Breast epithelium (tissue), 3 donors: ENCODE measurements at regions not wholly inside any gene's neighbourhood (a gene's known extent, or its start where the extent isn't known, plus 50 kb on each side); places are given as distances from the start of the nearest gene placed in this dataset.

Experiments
- POLR2A ChIP-seq: fragments of 450-650 bp; IDR thresholded peaks from one replicate; pipeline ENCODE4 v1.6.1; 2016; ENCODE audit warnings: antibody characterized with exemption, mild to moderate bottlenecking, moderate library complexity
- TF ChIP-seq, protein P1 (sequence below), 3 donors: fragments of 450-650 bp; IDR thresholded peaks; one replicate each; pipeline ENCODE4 v1.5.1; 2016 to 2017; ENCODE audit warnings: antibody characterized with exemption in 3 of 3, mild to moderate bottlenecking in 3 of 3, moderate library complexity in 3 of 3

DNA sequence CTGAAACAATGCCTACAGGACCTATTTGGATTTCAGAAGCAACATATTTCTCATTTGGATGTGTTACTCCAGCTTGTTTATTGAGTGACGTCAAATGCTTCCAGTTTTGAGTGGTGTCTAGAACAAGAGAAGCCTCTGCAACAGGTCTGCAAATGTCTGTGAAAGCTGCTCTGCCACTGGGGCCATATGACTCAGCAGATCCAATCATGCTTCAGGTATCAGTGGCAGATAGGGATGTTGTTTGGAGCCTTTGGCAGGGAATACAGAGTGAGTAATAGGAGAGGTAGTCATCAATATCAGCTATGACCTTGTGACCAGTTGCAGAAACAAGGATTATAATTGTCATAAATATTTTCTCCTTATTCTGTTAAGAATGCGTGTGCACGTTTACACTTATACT, 141.1 kb upstream of the ZXDA start:
- no peak for TF ChIP-seq POLR2A
- TF ChIP-seq, protein P1, sequence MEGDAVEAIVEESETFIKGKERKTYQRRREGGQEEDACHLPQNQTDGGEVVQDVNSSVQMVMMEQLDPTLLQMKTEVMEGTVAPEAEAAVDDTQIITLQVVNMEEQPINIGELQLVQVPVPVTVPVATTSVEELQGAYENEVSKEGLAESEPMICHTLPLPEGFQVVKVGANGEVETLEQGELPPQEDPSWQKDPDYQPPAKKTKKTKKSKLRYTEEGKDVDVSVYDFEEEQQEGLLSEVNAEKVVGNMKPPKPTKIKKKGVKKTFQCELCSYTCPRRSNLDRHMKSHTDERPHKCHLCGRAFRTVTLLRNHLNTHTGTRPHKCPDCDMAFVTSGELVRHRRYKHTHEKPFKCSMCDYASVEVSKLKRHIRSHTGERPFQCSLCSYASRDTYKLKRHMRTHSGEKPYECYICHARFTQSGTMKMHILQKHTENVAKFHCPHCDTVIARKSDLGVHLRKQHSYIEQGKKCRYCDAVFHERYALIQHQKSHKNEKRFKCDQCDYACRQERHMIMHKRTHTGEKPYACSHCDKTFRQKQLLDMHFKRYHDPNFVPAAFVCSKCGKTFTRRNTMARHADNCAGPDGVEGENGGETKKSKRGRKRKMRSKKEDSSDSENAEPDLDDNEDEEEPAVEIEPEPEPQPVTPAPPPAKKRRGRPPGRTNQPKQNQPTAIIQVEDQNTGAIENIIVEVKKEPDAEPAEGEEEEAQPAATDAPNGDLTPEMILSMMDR (IDR thresholded peaks at IDR 0.05): no peak
